RPMI8226 (cell line): ENCODE measurements at regions not wholly inside any gene's neighbourhood (a gene's known extent, or its start where the extent isn't known, plus 50 kb on each side); places are given as distances from the start of the nearest gene placed in this dataset.
A peak's percentile ranks its signal among the peaks of the same experiment; 100 is the strongest.

Experiments
- DNase-seq: peaks from one replicate; pipeline ENCODE4 v3.0.0-alpha.2; 2015

- no peak for DNase-seq
Observed at GRCh38 chr1:232409584-232409983, 220.3 kb downstream of the SIPA1L2 start.

GRCh38 chr1:232407120-232407519, 222.8 kb downstream of the SIPA1L2 start:
- no peak for DNase-seq

- DNase-seq, result no peak
Observed at GRCh38 chr1:232405781-232406180, 224.2 kb downstream of the SIPA1L2 start.

GRCh38 chr1:232404981-232405731, 224.8 kb downstream of the SIPA1L2 start:
- DNase-seq, result no peak

GRCh38 chr1:232404227-232404626, 225.7 kb downstream of the SIPA1L2 start:
- DNase-seq, result no peak

- no peak for DNase-seq
Observed at GRCh38 chr1:232403017-232403714, 226.8 kb downstream of the SIPA1L2 start.

GRCh38 chr1:232398823-232399222, 231.1 kb downstream of the SIPA1L2 start:
- peak; percentile 52 for DNase-seq

GRCh38 chr1:232393444-232394146, 236.3 kb downstream of the SIPA1L2 start:
- DNase-seq, result no peak

- no peak for DNase-seq
Observed at GRCh38 chr1:232393010-232393409, 236.9 kb downstream of the SIPA1L2 start.

GRCh38 chr1:232390590-232390989, 239.3 kb downstream of the SIPA1L2 start:
- no peak for DNase-seq

- DNase-seq, result no peak
Observed at GRCh38 chr1:232389744-232390143, 240.2 kb downstream of the SIPA1L2 start.

GRCh38 chr1:232388363-232388762, 241.6 kb downstream of the SIPA1L2 start:
- no peak for DNase-seq

- no peak for DNase-seq
Observed at GRCh38 chr1:232386721-232387510, 243.0 kb downstream of the SIPA1L2 start.

- DNase-seq, result no peak
Observed at GRCh38 chr1:232386294-232386693, 243.6 kb downstream of the SIPA1L2 start.

GRCh38 chr1:232385221-232385620, 244.7 kb downstream of the SIPA1L2 start:
- peak; percentile 60 for DNase-seq

- no peak for DNase-seq
Observed at GRCh38 chr1:232384171-232384883, 245.6 kb downstream of the SIPA1L2 start.

GRCh38 chr1:232383455-232384123, 246.3 kb downstream of the SIPA1L2 start:
- peak; percentile 38 for DNase-seq

GRCh38 chr1:232382671-232383070, 247.3 kb downstream of the SIPA1L2 start:
- no peak for DNase-seq

GRCh38 chr1:232381394-232382100, 248.4 kb downstream of the SIPA1L2 start:
- no peak for DNase-seq

- DNase-seq, result no peak
Observed at GRCh38 chr1:232380596-232380995, 249.3 kb downstream of the SIPA1L2 start.

- no peak for DNase-seq
Observed at GRCh38 chr1:232380131-232380530, 249.8 kb downstream of the SIPA1L2 start.
